ENCODE measurements at regions not wholly inside any gene's neighbourhood (a gene's known extent, or its start where the extent isn't known, plus 50 kb on each side); places are given as distances from the start of the nearest gene placed in this dataset.

DNA sequence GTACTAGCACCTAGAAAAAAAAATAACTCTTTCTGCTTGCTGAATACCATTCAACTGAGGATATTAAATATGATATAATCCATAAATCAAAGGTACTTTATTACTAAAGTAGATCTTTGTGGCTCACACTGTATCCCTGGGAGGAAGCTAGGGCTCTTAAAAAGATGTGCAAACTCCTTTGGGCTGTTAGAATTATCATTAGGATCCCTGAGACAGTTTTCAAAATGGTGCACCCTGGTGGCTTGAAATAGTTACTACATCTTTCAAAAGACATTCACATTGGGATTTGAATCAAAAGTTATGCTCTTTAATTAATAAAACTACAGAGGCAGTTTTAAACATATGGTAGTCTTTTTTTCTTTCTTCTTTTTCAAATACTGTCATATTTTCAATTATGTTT, 228.5 kb upstream of the G2E3 start:
- TF ChIP-seq YY1 (IDR thresholded peaks at IDR 0.05; ENCODE audit: low read depth) (no peak), EP300 (IDR thresholded peaks at IDR 0.05; ENCODE audit: borderline replicate concordance) (no peak), RAD21 (IDR thresholded peaks at IDR 0.05; ENCODE audit: low read depth) (no peak), ZBTB7A (IDR thresholded peaks at IDR 0.05; ENCODE audit: low read depth) (no peak), CEBPB (IDR thresholded peaks at IDR 0.05) (no peak), FOXM1 (IDR thresholded peaks at IDR 0.05; ENCODE audit: borderline replicate concordance, low read depth) (no peak), TEAD4 (IDR thresholded peaks at IDR 0.05) (no peak), TAF1 (IDR thresholded peaks at IDR 0.05; ENCODE audit: low read depth) (no peak), TCF12 (IDR thresholded peaks at IDR 0.05; ENCODE audit: low read depth) (no peak), EGR1 (IDR thresholded peaks at IDR 0.05) (no peak), REST (IDR thresholded peaks at IDR 0.05; ENCODE audit: low read depth) (no peak), NFIC (IDR thresholded peaks at IDR 0.05) (no peak)
- TF ChIP-seq, protein P1, sequence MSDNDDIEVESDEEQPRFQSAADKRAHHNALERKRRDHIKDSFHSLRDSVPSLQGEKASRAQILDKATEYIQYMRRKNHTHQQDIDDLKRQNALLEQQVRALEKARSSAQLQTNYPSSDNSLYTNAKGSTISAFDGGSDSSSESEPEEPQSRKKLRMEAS (IDR thresholded peaks at IDR 0.05), result no peak

DNA sequence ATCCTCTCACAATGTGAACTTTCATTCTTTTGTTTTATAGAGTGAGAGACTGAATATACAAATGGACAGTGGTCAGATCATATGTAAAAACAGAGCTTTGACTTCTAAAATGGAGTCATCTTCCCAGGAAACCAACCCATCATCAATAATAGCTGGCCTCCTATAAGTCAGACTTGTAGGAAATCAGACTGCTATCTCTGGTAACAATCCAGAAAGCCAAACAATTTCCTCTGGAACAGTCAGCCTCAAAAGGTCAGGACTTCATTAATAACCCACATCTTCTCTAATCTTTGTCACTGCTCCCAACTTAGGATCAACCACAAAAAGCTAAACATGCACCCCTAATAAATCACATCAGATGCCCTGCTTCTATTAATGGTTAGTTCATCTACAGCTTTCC, 227.9 kb upstream of the G2E3 start:
- TF ChIP-seq FOXM1 (IDR thresholded peaks at IDR 0.05; ENCODE audit: borderline replicate concordance, low read depth) (no peak), EP300 (IDR thresholded peaks at IDR 0.05; ENCODE audit: borderline replicate concordance) (no peak), RAD21 (IDR thresholded peaks at IDR 0.05; ENCODE audit: low read depth) (no peak), ZBTB7A (IDR thresholded peaks at IDR 0.05; ENCODE audit: low read depth) (no peak), TCF12 (IDR thresholded peaks at IDR 0.05; ENCODE audit: low read depth) (no peak), CEBPB (IDR thresholded peaks at IDR 0.05) (no peak), NFIC (IDR thresholded peaks at IDR 0.05) (no peak), REST (IDR thresholded peaks at IDR 0.05; ENCODE audit: low read depth) (no peak), TAF1 (IDR thresholded peaks at IDR 0.05; ENCODE audit: low read depth) (no peak), TEAD4 (IDR thresholded peaks at IDR 0.05) (no peak), EGR1 (IDR thresholded peaks at IDR 0.05) (no peak), CREB1 (IDR thresholded peaks at IDR 0.05; ENCODE audit: low read depth) (no peak), YY1 (IDR thresholded peaks at IDR 0.05; ENCODE audit: low read depth) (no peak)
- TF ChIP-seq, protein P1 (IDR thresholded peaks at IDR 0.05), result no peak
- TF ChIP-seq, protein P2, sequence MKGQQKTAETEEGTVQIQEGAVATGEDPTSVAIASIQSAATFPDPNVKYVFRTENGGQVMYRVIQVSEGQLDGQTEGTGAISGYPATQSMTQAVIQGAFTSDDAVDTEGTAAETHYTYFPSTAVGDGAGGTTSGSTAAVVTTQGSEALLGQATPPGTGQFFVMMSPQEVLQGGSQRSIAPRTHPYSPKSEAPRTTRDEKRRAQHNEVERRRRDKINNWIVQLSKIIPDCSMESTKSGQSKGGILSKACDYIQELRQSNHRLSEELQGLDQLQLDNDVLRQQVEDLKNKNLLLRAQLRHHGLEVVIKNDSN (IDR thresholded peaks at IDR 0.05), result no peak

DNA sequence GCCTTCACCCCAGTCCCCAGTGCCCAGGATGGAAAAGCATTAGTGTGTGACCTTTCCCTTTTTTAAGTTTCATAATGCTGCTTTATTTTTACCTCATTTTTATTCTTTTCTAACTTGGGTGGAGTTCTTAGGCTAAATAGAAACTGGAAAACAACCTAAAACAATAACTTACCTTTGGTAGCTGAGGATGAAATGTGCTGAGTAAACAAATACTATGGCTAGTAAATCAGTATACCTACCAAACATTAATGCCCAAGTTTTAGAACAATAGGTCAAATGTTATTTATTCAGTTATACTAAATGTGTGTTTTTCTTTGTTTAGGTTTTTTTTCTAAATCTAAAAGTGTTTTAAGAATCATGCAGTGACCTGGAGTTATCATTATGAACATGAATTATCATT, 226.6 kb upstream of the G2E3 start:
- TF ChIP-seq EP300 (IDR thresholded peaks at IDR 0.05; ENCODE audit: borderline replicate concordance) (no peak), CEBPB (IDR thresholded peaks at IDR 0.05) (no peak), NFIC (IDR thresholded peaks at IDR 0.05) (no peak), CREB1 (IDR thresholded peaks at IDR 0.05; ENCODE audit: low read depth) (no peak), YY1 (IDR thresholded peaks at IDR 0.05; ENCODE audit: low read depth) (no peak), TCF12 (IDR thresholded peaks at IDR 0.05; ENCODE audit: low read depth) (no peak), REST (IDR thresholded peaks at IDR 0.05; ENCODE audit: low read depth) (no peak), FOXM1 (IDR thresholded peaks at IDR 0.05; ENCODE audit: borderline replicate concordance, low read depth) (no peak), TEAD4 (IDR thresholded peaks at IDR 0.05) (no peak), EGR1 (IDR thresholded peaks at IDR 0.05) (no peak), RAD21 (IDR thresholded peaks at IDR 0.05; ENCODE audit: low read depth) (no peak), TAF1 (IDR thresholded peaks at IDR 0.05; ENCODE audit: low read depth) (no peak), ZBTB7A (IDR thresholded peaks at IDR 0.05; ENCODE audit: low read depth) (no peak)
- TF ChIP-seq, protein P2 (IDR thresholded peaks at IDR 0.05), result no peak
- TF ChIP-seq, protein P1 (IDR thresholded peaks at IDR 0.05), result no peak

GRCh38 chr14:30333934-30334333, 225.0 kb upstream of the G2E3 start:
- TF ChIP-seq CREB1 (IDR thresholded peaks at IDR 0.05; ENCODE audit: low read depth) (no peak), TEAD4 (IDR thresholded peaks at IDR 0.05) (no peak), CEBPB (IDR thresholded peaks at IDR 0.05) (no peak), RAD21 (IDR thresholded peaks at IDR 0.05; ENCODE audit: low read depth) (no peak), FOXM1 (IDR thresholded peaks at IDR 0.05; ENCODE audit: borderline replicate concordance, low read depth) (no peak), REST (IDR thresholded peaks at IDR 0.05; ENCODE audit: low read depth) (no peak), YY1 (IDR thresholded peaks at IDR 0.05; ENCODE audit: low read depth) (no peak), TCF12 (IDR thresholded peaks at IDR 0.05; ENCODE audit: low read depth) (no peak), NFIC (IDR thresholded peaks at IDR 0.05) (no peak), EGR1 (IDR thresholded peaks at IDR 0.05) (no peak), ZBTB7A (IDR thresholded peaks at IDR 0.05; ENCODE audit: low read depth) (no peak), TAF1 (IDR thresholded peaks at IDR 0.05; ENCODE audit: low read depth) (no peak), EP300 (IDR thresholded peaks at IDR 0.05; ENCODE audit: borderline replicate concordance) (no peak)
- TF ChIP-seq, protein P2 (IDR thresholded peaks at IDR 0.05), result no peak
- TF ChIP-seq, protein P1 (IDR thresholded peaks at IDR 0.05), result no peak
